ENCODE measurements at regions not wholly inside any gene's neighbourhood (a gene's known extent, or its start where the extent isn't known, plus 50 kb on each side); places are given as distances from the start of the nearest gene placed in this dataset.

DNA sequence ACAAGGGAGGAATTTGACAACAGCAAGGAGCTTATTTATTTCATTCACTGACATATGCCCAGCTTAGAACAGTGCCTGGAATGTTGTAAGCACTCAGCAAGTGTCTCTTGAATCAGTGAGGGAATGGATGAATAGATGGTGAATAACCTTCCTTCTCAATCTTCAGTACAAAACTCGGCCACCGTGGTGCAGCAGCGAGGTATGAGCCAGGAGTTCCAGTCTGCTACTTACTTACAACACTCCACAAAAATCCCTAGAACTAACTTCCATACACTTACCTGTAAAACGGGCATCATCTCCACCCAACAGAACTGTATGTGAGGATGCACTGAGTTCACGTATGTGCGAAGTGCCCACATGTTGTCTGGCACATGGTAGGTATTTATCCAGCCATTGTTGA is 237.4 kb downstream of the WDR11 start:
- CTCF ChIA-PET: no interaction called here

GRCh38 chr10:121089434-121089833 is 238.3 kb downstream of the WDR11 start:
- TF ChIP-seq, protein P1, sequence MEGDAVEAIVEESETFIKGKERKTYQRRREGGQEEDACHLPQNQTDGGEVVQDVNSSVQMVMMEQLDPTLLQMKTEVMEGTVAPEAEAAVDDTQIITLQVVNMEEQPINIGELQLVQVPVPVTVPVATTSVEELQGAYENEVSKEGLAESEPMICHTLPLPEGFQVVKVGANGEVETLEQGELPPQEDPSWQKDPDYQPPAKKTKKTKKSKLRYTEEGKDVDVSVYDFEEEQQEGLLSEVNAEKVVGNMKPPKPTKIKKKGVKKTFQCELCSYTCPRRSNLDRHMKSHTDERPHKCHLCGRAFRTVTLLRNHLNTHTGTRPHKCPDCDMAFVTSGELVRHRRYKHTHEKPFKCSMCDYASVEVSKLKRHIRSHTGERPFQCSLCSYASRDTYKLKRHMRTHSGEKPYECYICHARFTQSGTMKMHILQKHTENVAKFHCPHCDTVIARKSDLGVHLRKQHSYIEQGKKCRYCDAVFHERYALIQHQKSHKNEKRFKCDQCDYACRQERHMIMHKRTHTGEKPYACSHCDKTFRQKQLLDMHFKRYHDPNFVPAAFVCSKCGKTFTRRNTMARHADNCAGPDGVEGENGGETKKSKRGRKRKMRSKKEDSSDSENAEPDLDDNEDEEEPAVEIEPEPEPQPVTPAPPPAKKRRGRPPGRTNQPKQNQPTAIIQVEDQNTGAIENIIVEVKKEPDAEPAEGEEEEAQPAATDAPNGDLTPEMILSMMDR (IDR thresholded peaks at IDR 0.05; ENCODE audit: low read depth, low read length): no peak
- no peak for DNase-seq (ENCODE audit: low read depth, low spot score)
- Histone ChIP-seq H3K27ac (ENCODE audit: low read depth, low read length) (no peak overlapping the region), H3K9me3 (ENCODE audit: control insufficient read depth, insufficient read depth, low read length) (peaks cover 56% of the 10 kb centered on the region), H3K27me3 (ENCODE audit: control insufficient read depth, insufficient read depth, low read length) (no peaks in the 10 kb centered on the region), H3K4me3 (ENCODE audit: low read depth, low read length) (no peak overlapping the region)
- POLR2A ChIA-PET: no interaction called here
- CTCF ChIA-PET: no interaction called here

More for the DNA sequence above, 237.4 kb downstream of the WDR11 start:
- no peak overlapping the region for H3K4me3 ChIP-seq (ENCODE audit: low read depth, low read length)
- peaks cover 60% of the 10 kb centered on the region for H3K9me3 ChIP-seq (ENCODE audit: control insufficient read depth, insufficient read depth, low read length)
- TF ChIP-seq, protein P1 (IDR thresholded peaks at IDR 0.05; ENCODE audit: low read depth, low read length): no peak
- POLR2A ChIA-PET: no interaction called here
- no peak for DNase-seq (ENCODE audit: low read depth, low spot score)
- H3K27ac ChIP-seq (ENCODE audit: low read depth, low read length): no peak overlapping the region
- H3K27me3 ChIP-seq (ENCODE audit: control insufficient read depth, insufficient read depth, low read length): no peaks in the 10 kb centered on the region

GRCh38 chr10:121091961-121092719 is 241.0 kb downstream of the WDR11 start:
- TF ChIP-seq, protein P1 (IDR thresholded peaks at IDR 0.05; ENCODE audit: low read depth, low read length): no peak
- CTCF ChIA-PET: no interaction called here

GRCh38 chr10:121092720-121093095 is 241.5 kb downstream of the WDR11 start:
- CTCF ChIA-PET: no interaction called here
- H3K4me3 ChIP-seq (ENCODE audit: low read depth, low read length): no peak overlapping the region
- no peak for DNase-seq (ENCODE audit: low read depth, low spot score)
- no peaks in the 10 kb centered on the region for H3K27me3 ChIP-seq (ENCODE audit: control insufficient read depth, insufficient read depth, low read length)
- TF ChIP-seq, protein P1 (IDR thresholded peaks at IDR 0.05; ENCODE audit: low read depth, low read length): no peak
- H3K27ac ChIP-seq (ENCODE audit: low read depth, low read length): no peak overlapping the region
- POLR2A ChIA-PET: no interaction called here
- H3K9me3 ChIP-seq (ENCODE audit: control insufficient read depth, insufficient read depth, low read length): peaks cover 36% of the 10 kb centered on the region

More at GRCh38 chr10:121091961-121092719, 241.0 kb downstream of the WDR11 start:
- H3K27ac ChIP-seq (ENCODE audit: low read depth, low read length): no peak overlapping the region
- no peak for DNase-seq (ENCODE audit: low read depth, low spot score)
- POLR2A ChIA-PET: no interaction called here
- peaks cover 42% of the 10 kb centered on the region for H3K9me3 ChIP-seq (ENCODE audit: control insufficient read depth, insufficient read depth, low read length)
- no peaks in the 10 kb centered on the region for H3K27me3 ChIP-seq (ENCODE audit: control insufficient read depth, insufficient read depth, low read length)
- H3K4me3 ChIP-seq (ENCODE audit: low read depth, low read length): no peak overlapping the region

DNA sequence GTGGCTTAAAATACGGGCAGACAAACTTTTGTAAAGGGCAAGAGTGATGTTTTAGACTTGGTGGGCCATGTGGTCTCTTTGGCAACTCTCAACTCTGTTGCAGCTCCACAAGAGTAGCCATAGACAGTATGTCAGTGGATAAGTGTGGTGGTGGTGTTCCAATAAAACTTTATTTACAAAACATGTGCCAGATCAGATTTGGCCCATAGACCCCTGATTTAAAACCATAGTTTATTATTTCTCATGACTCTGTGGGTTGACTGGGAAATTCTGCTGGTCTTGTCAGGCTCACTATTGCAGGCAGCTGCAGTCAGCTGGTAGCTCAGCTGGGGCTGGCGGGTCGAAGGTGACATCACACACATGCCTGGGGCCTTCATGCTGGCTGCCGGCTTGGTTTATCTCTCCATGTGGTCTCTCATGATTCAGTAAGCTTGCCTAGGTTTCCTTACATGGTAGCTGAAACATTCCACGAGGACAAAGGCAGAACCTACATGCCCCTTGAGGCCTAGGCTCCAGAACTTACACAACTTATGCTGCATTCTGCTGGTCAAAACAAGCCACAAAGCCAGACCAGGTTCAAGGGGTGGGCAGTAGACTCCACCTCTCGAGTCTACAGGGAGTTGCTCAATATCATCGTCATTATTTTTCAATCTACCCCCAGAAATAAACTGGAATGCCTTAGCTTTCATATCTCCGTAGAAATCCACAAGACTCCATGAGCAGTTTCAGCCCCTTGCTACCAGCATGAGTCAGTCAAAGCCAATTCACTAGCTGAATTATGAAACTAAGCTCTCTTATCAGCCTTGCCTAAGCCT is 245.7 kb downstream of the WDR11 start:
- DNase-seq (ENCODE audit: low read depth, low spot score): no peak
- POLR2A ChIA-PET: no interaction called here
- CTCF ChIA-PET: no interaction called here

More for the DNA sequence above, 245.7 kb downstream of the WDR11 start:
- Histone ChIP-seq H3K27ac (ENCODE audit: low read depth, low read length) (no peak overlapping the region), H3K27me3 (ENCODE audit: control insufficient read depth, insufficient read depth, low read length) (no peaks in the 10 kb centered on the region), H3K4me3 (ENCODE audit: low read depth, low read length) (no peak overlapping the region), H3K9me3 (ENCODE audit: control insufficient read depth, insufficient read depth, low read length) (peaks cover 18% of the 10 kb centered on the region)
- TF ChIP-seq, protein P1 (IDR thresholded peaks at IDR 0.05; ENCODE audit: low read depth, low read length): no peak
